HG03460 (cell line): ENCODE measurements at regions not wholly inside any gene's neighbourhood (a gene's known extent, or its start where the extent isn't known, plus 50 kb on each side); places are given as distances from the start of the nearest gene placed in this dataset.
"Not testable (repeated sequence)": the region's sequence is repeated elsewhere in the genome, so short reads cannot be mapped to it uniquely, and the experiment has no call there.

Experiments used
- ATAC-seq: cut with Tn5 transposase; IDR thresholded peaks from one replicate; pipeline ENCODE4 v1.9.1; 2021; ENCODE audit not compliant: unreplicated experiment

- ATAC-seq, result no peak
Measured at GRCh38 chr5:66411701-66412100, 184.5 kb upstream of the MAST4 start.

GRCh38 chr5:66413931-66414330, 182.3 kb upstream of the MAST4 start:
- no peak for ATAC-seq

- no peak for ATAC-seq
Measured at GRCh38 chr5:66415208-66415607, 181.0 kb upstream of the MAST4 start.

- no peak for ATAC-seq
Measured at GRCh38 chr5:66416698-66417097, 179.5 kb upstream of the MAST4 start.

GRCh38 chr5:66417781-66418180, 178.4 kb upstream of the MAST4 start:
- no peak for ATAC-seq

- ATAC-seq, result no peak
Measured at GRCh38 chr5:66423484-66423883, 172.7 kb upstream of the MAST4 start.

- ATAC-seq, result no peak
Measured at GRCh38 chr5:66425842-66426241, 170.4 kb upstream of the MAST4 start.

GRCh38 chr5:66426259-66427138, 169.7 kb upstream of the MAST4 start:
- ATAC-seq, result no peak

- ATAC-seq, result no peak
Measured at GRCh38 chr5:66427139-66427442, 169.1 kb upstream of the MAST4 start.

GRCh38 chr5:66436721-66437120, 159.5 kb upstream of the MAST4 start:
- ATAC-seq, result no peak

GRCh38 chr5:66438087-66438486, 158.1 kb upstream of the MAST4 start:
- no peak for ATAC-seq

GRCh38 chr5:66438696-66439095, 157.5 kb upstream of the MAST4 start:
- ATAC-seq, result no peak

- ATAC-seq, result no peak
Measured at GRCh38 chr5:66440202-66440680, 156.0 kb upstream of the MAST4 start.

GRCh38 chr5:66441351-66441750, 154.8 kb upstream of the MAST4 start:
- ATAC-seq, result no peak

GRCh38 chr5:66442951-66443445, 153.2 kb upstream of the MAST4 start:
- no peak for ATAC-seq

- no peak for ATAC-seq
Measured at GRCh38 chr5:66443462-66444130, 152.6 kb upstream of the MAST4 start.

GRCh38 chr5:66448070-66448469, 148.1 kb upstream of the MAST4 start:
- not testable (repeated sequence) for ATAC-seq

GRCh38 chr5:66450237-66450636, 146.0 kb upstream of the MAST4 start:
- ATAC-seq, result no peak

- ATAC-seq, result no peak
Measured at GRCh38 chr5:66450988-66451387, 145.2 kb upstream of the MAST4 start.

- ATAC-seq, result no peak
Measured at GRCh38 chr5:66452109-66452508, 144.1 kb upstream of the MAST4 start.

- no peak for ATAC-seq
Measured at GRCh38 chr5:66454186-66455078, 141.8 kb upstream of the MAST4 start.
